ENCODE measurements at regions not wholly inside any gene's neighbourhood (a gene's known extent, or its start where the extent isn't known, plus 50 kb on each side); places are given as distances from the start of the nearest gene placed in this dataset.

- DNase-seq (ENCODE audit: extremely low spot score, unreplicated experiment) = no peak
These were observed 96.9 kb upstream of the RMP24 start for GRCh38 chr18:35875566-35875965.

GRCh38 chr18:35876243-35876642 lies 96.2 kb upstream of the RMP24 start:
- no peak for DNase-seq (ENCODE audit: extremely low spot score, unreplicated experiment)
- TF ChIP-seq CTCF (conservative IDR thresholded peaks at IDR 0.05) = no peak
- H3K4me3 Mint-ChIP-seq = no peak overlapping the region
- no peaks in the 10 kb centered on the region for H3K36me3 Mint-ChIP-seq
- H3K27me3 Mint-ChIP-seq = peaks cover 3% of the 10 kb centered on the region
- H3K27ac Mint-ChIP-seq = no peak overlapping the region
- peaks cover 5% of the 10 kb centered on the region for H3K4me1 Mint-ChIP-seq (ENCODE audit: unreplicated experiment)
- peaks cover 5% of the 10 kb centered on the region for H3K9me3 Mint-ChIP-seq

More at GRCh38 chr18:35875566-35875965, 96.9 kb upstream of the RMP24 start:
- Mint-ChIP-seq H3K4me1 (ENCODE audit: unreplicated experiment) (peaks cover 5% of the 10 kb centered on the region), H3K36me3 (no peaks in the 10 kb centered on the region), H3K27ac (no peak overlapping the region), H3K4me3 (no peak overlapping the region), H3K9me3 (peaks cover 5% of the 10 kb centered on the region), H3K27me3 (peaks cover 4% of the 10 kb centered on the region)
- no peak for TF ChIP-seq CTCF (conservative IDR thresholded peaks at IDR 0.05)

GRCh38 chr18:35880788-35881455 lies 91.6 kb upstream of the RMP24 start:
- Mint-ChIP-seq H3K4me1 (ENCODE audit: unreplicated experiment) (peaks cover 5% of the 10 kb centered on the region), H3K9me3 (peaks cover 5% of the 10 kb centered on the region), H3K36me3 (no peaks in the 10 kb centered on the region), H3K4me3 (no peak overlapping the region), H3K27me3 (no peaks in the 10 kb centered on the region), H3K27ac (no peak overlapping the region)
- DNase-seq (ENCODE audit: extremely low spot score, unreplicated experiment) = no peak
- no peak for TF ChIP-seq CTCF (conservative IDR thresholded peaks at IDR 0.05)

GRCh38 chr18:35888329-35888728 lies 84.2 kb upstream of the RMP24 start:
- Mint-ChIP-seq H3K36me3 (no peaks in the 10 kb centered on the region), H3K9me3 (peaks cover 5% of the 10 kb centered on the region), H3K27ac (no peak overlapping the region), H3K27me3 (peaks cover 10% of the 10 kb centered on the region), H3K4me3 (no peak overlapping the region), H3K4me1 (ENCODE audit: unreplicated experiment) (peaks cover 4% of the 10 kb centered on the region)
- no peak for TF ChIP-seq CTCF (conservative IDR thresholded peaks at IDR 0.05)
- no peak for DNase-seq (ENCODE audit: extremely low spot score, unreplicated experiment)

- Mint-ChIP-seq H3K27ac (no peak overlapping the region), H3K36me3 (no peaks in the 10 kb centered on the region), H3K4me1 (ENCODE audit: unreplicated experiment) (peaks cover 4% of the 10 kb centered on the region), H3K9me3 (peaks cover 5% of the 10 kb centered on the region), H3K4me3 (no peak overlapping the region), H3K27me3 (peaks cover 10% of the 10 kb centered on the region)
- DNase-seq (ENCODE audit: extremely low spot score, unreplicated experiment) = no peak
- TF ChIP-seq CTCF (conservative IDR thresholded peaks at IDR 0.05) = no peak
These were observed 82.8 kb upstream of the RMP24 start for GRCh38 chr18:35889677-35890076.

Data from type B pancreatic cell (in vitro differentiated cells).